Mucosa of descending colon (tissue), 3 donors: ENCODE measurements at regions not wholly inside any gene's neighbourhood (a gene's known extent, or its start where the extent isn't known, plus 50 kb on each side); places are given as distances from the start of the nearest gene placed in this dataset.

Experiments
- ATAC-seq: fragments of 200-7000 bp; cut with Tn5 transposase; one replicate; pipeline ENCODE4 v1.9.1; 2020; ENCODE audit warnings: mild to moderate bottlenecking, moderate library complexity
- DNase-seq, 3 donors: peaks; one replicate each; pipeline ENCODE4 v3.0.0-alpha.2; 2020
- H3K36me3 ChIP-seq: fragments of 200-600 bp; one replicate; pipeline ENCODE4 v1.8.0; 2021; ENCODE audit warnings: low read depth, mild to moderate bottlenecking
- H3K4me1 ChIP-seq: fragments of 200-600 bp; one replicate; pipeline ENCODE4 v1.8.0; 2021; ENCODE audit warnings: low read depth, mild to moderate bottlenecking
- H3K4me3 ChIP-seq: fragments of 200-600 bp; one replicate; pipeline ENCODE4 v1.8.0; 2021; ENCODE audit warnings: mild to moderate bottlenecking
- H3K9me3 ChIP-seq: fragments of 200-600 bp; one replicate; pipeline ENCODE4 v1.8.0; 2021; ENCODE audit warnings: mild to moderate bottlenecking
- CTCF ChIP-seq: fragments of 200-600 bp; IDR thresholded peaks from one replicate; pipeline ENCODE4 v1.8.0; 2022; ENCODE audit warnings: antibody characterized with exemption, mild to moderate bottlenecking
- intact Hi-C, 2 donors: fragments of 100-400 bp; cut with DNase I in 1 of 2; cut with micrococcal nuclease in 1 of 2; formaldehyde crosslinking; loops; one replicate each; pipeline versions ENCODE4 v1.11.0 to v1.11.1; 2022; cut with DNase I, micrococcal nuclease
- donor health status: DM: no; HTN: no; CAD: no; lungs with moderate emphysema.
- donor health status: DM: no; HTN: no; CAD: no.
- donor health status: DM: no; HTN: yes; CAD: no.

GRCh38 chr12:11969437-11970154 is 101.1 kb upstream of the BCL2L14 start:
- Histone ChIP-seq H3K4me1 (no peaks in the 10 kb centered on the region), H3K4me3 (no peak overlapping the region), H3K9me3 (no peaks in the 10 kb centered on the region), H3K36me3 (no peaks in the 10 kb centered on the region)
- no peak for TF ChIP-seq CTCF
- DNase-seq (no peak), ATAC-seq (no peak)
- intact Hi-C loops, result no loop called here

DNA sequence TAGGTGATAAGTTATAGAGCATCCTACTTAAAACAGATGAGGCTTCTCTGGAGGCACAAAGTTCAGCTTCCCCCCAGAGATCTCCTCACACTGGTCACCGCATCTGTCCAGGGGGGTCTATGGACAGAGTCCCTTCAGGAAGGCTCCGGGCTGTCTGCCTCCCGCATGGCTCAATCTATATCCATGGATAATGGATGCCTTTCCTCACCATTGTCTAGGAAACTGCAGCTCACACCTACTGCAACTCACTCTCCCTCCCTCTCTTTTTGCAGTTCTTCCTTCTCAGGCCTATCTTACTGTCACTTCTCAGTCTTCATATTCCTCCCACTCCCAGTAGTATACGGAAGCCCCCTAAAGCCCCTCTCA is 100.6 kb upstream of the BCL2L14 start:
- no peaks in the 10 kb centered on the region for H3K9me3 ChIP-seq
- DNase-seq (no peak), ATAC-seq (no peak)
- H3K4me1 ChIP-seq, result no peaks in the 10 kb centered on the region
- intact Hi-C loops, result no loop called here
- H3K4me3 ChIP-seq, result no peak overlapping the region
- H3K36me3 ChIP-seq, result no peaks in the 10 kb centered on the region
- TF ChIP-seq CTCF, result no peak

GRCh38 chr12:11973396-11973795 is 97.3 kb upstream of the BCL2L14 start:
- H3K36me3 ChIP-seq, result no peaks in the 10 kb centered on the region
- no peak for ATAC-seq
- H3K4me3 ChIP-seq, result no peak overlapping the region
- H3K4me1 ChIP-seq, result no peaks in the 10 kb centered on the region
- no peaks in the 10 kb centered on the region for H3K9me3 ChIP-seq
- TF ChIP-seq CTCF, result no peak
- no peak for DNase-seq
- intact Hi-C loops, result no loop called here

- no peak overlapping the region for H3K4me3 ChIP-seq
- H3K36me3 ChIP-seq, result no peaks in the 10 kb centered on the region
- no peaks in the 10 kb centered on the region for H3K9me3 ChIP-seq
- ATAC-seq (no peak), DNase-seq (no peak)
- intact Hi-C loops, result no loop called here
- TF ChIP-seq CTCF, result no peak
- no peaks in the 10 kb centered on the region for H3K4me1 ChIP-seq
Measured at GRCh38 chr12:11976005-11976404, 94.7 kb upstream of the BCL2L14 start.

DNA sequence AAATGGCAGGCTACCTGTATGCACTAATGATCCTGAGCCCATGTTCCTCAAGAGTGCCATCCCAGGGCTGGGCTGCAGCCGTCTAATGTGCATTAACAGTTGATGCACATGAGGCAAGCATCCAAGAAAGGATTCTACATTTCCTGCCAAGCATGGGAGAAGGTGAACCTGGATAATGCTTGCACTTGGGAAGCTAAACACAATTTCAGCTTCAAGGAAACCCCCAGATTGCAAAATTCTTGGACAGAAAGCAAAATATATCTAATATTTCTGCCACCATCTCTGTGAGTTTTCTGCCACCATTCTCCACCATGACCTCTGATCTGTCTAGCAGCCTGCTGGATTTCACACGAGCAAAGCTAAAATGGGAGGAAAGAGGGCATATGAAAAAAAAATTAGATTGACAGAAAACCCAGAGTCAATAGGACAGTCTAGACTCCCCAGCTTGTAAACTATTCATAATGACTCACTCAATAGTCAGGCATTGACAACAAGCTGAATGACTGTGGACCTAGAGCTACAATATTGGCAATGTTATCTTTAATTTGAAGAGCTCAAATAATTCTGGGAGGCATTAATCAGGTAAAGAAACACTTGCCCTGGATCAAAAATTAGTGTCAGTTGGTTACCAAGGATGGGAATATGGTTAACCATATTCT is 91.9 kb upstream of the BCL2L14 start:
- Histone ChIP-seq H3K4me3 (no peak overlapping the region), H3K36me3 (no peaks in the 10 kb centered on the region), H3K9me3 (no peaks in the 10 kb centered on the region), H3K4me1 (no peaks in the 10 kb centered on the region)
- TF ChIP-seq CTCF, result no peak
- DNase-seq (no peak), ATAC-seq (no peak)
- intact Hi-C loops, result no loop called here
